ENCODE measurements at regions not wholly inside any gene's neighbourhood (a gene's known extent, or its start where the extent isn't known, plus 50 kb on each side); places are given as distances from the start of the nearest gene placed in this dataset.

DNA sequence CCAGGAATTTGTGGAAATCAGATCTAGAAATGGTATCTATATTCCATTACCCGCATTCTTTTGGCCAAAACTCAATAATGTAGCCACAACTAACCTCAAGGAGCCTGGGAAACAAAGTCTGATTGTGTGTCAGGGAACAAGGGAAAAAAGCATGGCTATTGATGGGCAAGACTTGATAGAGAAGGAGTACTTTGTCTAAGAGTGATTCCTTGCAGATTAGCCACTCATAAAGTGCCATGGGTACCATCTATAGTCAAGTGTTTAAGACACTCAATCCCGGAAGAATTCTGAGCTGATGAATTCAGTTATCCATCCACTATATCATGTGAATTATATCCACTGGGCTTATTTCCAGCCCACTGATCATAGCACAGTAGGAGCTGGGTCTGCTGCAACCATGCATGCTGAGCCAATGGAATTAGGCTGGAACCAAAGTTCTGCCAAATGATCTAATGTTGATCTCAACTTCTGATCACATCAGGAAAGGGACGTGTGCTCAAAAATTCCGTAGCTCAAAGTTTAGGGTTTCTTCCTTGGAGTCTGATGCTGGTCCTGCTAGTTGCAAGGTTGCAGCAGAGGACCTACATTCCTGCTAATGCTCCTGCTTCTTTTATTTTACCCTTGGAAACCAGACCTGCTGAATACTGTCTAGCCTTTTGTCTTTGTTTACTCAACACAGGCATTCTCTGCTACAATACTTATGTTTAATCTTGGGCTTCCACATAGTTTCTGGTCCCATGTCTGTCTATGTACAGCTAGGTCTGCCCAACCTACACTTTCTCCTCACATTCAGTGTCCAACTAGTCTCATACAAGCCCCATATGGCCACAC lies 629.7 kb downstream of the IRS1 start (continued):
- 0 out of 2 replicates have a peak, but pooled peaks have one; percentile 4 for TF ChIP-seq STAG1 (CRISPR knock-in tag; IDR thresholded peaks at IDR 0.05)
- peak; percentile 49; the same call in 1 of the 2 replicates for TF ChIP-seq ISL2 (CRISPR knock-in tag; IDR thresholded peaks at IDR 0.05)
- peak; percentile 73 for TF ChIP-seq FOXA3 (CRISPR knock-in tag; IDR thresholded peaks at IDR 0.05)
- no peak for TF ChIP-seq SOX13 (IDR thresholded peaks at IDR 0.05)
- peak in 1 of 2 experiments; percentile 70; a peak in 1 of 4 replicates for TF ChIP-seq SOX13 (CRISPR knock-in tag; conservative IDR thresholded peaks at IDR 0.05 in 1 of 2, IDR thresholded peaks at IDR 0.05 in 1 of 2)
- TF ChIP-seq ZNF383 (CRISPR knock-in tag; IDR thresholded peaks at IDR 0.05; ENCODE audit: borderline replicate concordance) = no peak
- no peak for TF ChIP-seq ZNF3 (CRISPR knock-in tag; IDR thresholded peaks at IDR 0.05)
- no peak for TF ChIP-seq ZNF235 (CRISPR knock-in tag; IDR thresholded peaks at IDR 0.05; ENCODE audit: borderline replicate concordance)
- TF ChIP-seq, protein P1, sequence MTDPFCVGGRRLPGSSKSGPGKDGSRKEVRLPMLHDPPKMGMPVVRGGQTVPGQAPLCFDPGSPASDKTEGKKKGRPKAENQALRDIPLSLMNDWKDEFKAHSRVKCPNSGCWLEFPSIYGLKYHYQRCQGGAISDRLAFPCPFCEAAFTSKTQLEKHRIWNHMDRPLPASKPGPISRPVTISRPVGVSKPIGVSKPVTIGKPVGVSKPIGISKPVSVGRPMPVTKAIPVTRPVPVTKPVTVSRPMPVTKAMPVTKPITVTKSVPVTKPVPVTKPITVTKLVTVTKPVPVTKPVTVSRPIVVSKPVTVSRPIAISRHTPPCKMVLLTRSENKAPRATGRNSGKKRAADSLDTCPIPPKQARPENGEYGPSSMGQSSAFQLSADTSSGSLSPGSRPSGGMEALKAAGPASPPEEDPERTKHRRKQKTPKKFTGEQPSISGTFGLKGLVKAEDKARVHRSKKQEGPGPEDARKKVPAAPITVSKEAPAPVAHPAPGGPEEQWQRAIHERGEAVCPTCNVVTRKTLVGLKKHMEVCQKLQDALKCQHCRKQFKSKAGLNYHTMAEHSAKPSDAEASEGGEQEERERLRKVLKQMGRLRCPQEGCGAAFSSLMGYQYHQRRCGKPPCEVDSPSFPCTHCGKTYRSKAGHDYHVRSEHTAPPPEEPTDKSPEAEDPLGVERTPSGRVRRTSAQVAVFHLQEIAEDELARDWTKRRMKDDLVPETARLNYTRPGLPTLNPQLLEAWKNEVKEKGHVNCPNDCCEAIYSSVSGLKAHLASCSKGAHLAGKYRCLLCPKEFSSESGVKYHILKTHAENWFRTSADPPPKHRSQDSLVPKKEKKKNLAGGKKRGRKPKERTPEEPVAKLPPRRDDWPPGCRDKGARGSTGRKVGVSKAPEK (CRISPR knock-in tag; IDR thresholded peaks at IDR 0.05; ENCODE audit: borderline replicate concordance) = 0 out of 2 replicates have a peak, but pooled peaks have one; percentile 44
- TF ChIP-seq ZNF850 (CRISPR knock-in tag; conservative IDR thresholded peaks at IDR 0.05) = no peak
- TF ChIP-seq, protein P2, sequence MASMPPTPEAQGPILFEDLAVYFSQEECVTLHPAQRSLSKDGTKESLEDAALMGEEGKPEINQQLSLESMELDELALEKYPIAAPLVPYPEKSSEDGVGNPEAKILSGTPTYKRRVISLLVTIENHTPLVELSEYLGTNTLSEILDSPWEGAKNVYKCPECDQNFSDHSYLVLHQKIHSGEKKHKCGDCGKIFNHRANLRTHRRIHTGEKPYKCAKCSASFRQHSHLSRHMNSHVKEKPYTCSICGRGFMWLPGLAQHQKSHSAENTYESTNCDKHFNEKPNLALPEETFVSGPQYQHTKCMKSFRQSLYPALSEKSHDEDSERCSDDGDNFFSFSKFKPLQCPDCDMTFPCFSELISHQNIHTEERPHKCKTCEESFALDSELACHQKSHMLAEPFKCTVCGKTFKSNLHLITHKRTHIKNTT (CRISPR knock-in tag; IDR thresholded peaks at IDR 0.05) = no peak
- TF ChIP-seq, protein P3, sequence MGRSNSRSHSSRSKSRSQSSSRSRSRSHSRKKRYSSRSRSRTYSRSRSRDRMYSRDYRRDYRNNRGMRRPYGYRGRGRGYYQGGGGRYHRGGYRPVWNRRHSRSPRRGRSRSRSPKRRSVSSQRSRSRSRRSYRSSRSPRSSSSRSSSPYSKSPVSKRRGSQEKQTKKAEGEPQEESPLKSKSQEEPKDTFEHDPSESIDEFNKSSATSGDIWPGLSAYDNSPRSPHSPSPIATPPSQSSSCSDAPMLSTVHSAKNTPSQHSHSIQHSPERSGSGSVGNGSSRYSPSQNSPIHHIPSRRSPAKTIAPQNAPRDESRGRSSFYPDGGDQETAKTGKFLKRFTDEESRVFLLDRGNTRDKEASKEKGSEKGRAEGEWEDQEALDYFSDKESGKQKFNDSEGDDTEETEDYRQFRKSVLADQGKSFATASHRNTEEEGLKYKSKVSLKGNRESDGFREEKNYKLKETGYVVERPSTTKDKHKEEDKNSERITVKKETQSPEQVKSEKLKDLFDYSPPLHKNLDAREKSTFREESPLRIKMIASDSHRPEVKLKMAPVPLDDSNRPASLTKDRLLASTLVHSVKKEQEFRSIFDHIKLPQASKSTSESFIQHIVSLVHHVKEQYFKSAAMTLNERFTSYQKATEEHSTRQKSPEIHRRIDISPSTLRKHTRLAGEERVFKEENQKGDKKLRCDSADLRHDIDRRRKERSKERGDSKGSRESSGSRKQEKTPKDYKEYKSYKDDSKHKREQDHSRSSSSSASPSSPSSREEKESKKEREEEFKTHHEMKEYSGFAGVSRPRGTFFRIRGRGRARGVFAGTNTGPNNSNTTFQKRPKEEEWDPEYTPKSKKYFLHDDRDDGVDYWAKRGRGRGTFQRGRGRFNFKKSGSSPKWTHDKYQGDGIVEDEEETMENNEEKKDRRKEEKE (IDR thresholded peaks at IDR 0.05) = no peak
- TF ChIP-seq ZNF569 (CRISPR knock-in tag; IDR thresholded peaks at IDR 0.05; ENCODE audit: borderline replicate concordance) = no peak
- peak; percentile 72 for TF ChIP-seq TEAD3 (CRISPR knock-in tag; optimal IDR thresholded peaks at IDR 0.05; ENCODE audit: borderline replicate concordance)
- no peak for TF ChIP-seq FOXA1 (IDR thresholded peaks at IDR 0.05)
- peak; percentile 55 for TF ChIP-seq FOXA1 (CRISPR knock-in tag; IDR thresholded peaks at IDR 0.05)
- no peak for TF ChIP-seq PHF5A (CRISPR knock-in tag; IDR thresholded peaks at IDR 0.05; ENCODE audit: low read depth, unreplicated experiment)
- TF ChIP-seq KDM1A (CRISPR knock-in tag; IDR thresholded peaks at IDR 0.05) = 0 out of 2 replicates have a peak, but pooled peaks have one; percentile 13
- no peak for TF ChIP-seq AGO2 (optimal IDR thresholded peaks at IDR 0.05; ENCODE audit: low read depth, low read length)
- 0 out of 2 replicates have a peak, but pooled peaks have one; percentile 25 for TF ChIP-seq HNF4A (CRISPR knock-in tag; IDR thresholded peaks at IDR 0.05)
- TF ChIP-seq SOX5 (CRISPR knock-in tag; IDR thresholded peaks at IDR 0.05; ENCODE audit: borderline replicate concordance) = peak; percentile 27; the same call in 1 of the 2 replicates
- TF ChIP-seq RXRA (CRISPR knock-in tag; IDR thresholded peaks at IDR 0.05) = no peak
- TF ChIP-seq HMGA1 (CRISPR knock-in tag; conservative IDR thresholded peaks at IDR 0.05) = no peak
- no peak for TF ChIP-seq ZNF431 (CRISPR knock-in tag; IDR thresholded peaks at IDR 0.05; ENCODE audit: borderline replicate concordance, low read depth)
- peak; percentile 52; the same call in 1 of the 2 replicates for TF ChIP-seq ZNF644 (CRISPR knock-in tag; IDR thresholded peaks at IDR 0.05; ENCODE audit: low read depth)
- no peak for TF ChIP-seq ARNT (IDR thresholded peaks at IDR 0.05)
